ENCODE measurements at regions not wholly inside any gene's neighbourhood (a gene's known extent, or its start where the extent isn't known, plus 50 kb on each side); places are given as distances from the start of the nearest gene placed in this dataset.

DNA sequence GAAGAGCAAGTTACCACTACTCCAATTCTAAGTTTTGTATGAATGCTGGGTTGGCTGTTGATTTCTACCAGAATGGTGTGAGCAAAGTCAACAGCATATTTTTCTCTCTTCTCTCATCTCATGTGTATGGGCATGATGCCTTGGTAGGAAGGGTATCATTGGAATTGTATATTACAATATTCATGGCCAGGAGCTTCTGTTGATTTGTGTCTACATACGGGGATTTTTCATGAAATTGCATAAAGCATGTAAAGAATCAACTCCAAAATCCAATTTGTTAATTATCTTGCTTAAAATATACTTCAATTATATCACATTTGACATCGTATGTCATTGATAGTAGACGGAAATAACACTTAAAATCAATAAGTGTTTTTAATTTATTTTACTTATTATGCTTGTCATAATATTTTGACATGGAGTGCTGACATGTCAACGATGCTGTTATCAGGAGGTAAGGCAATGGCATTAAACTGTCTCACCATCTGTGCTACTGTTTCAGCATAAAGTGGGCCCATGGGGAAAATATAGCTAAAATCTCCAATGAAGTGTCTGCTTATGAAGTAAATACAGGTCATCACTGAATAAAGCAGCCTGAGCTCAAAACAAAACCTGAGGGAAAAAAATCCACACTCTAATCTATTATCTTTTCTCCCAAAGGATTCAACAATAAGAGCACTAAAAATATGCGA lies 142.2 kb upstream of the NBPF11 start:
- TF ChIP-seq TAF1 (IDR thresholded peaks at IDR 0.05; ENCODE audit: borderline replicate concordance, insufficient read depth, low read length) = no peak
- TF ChIP-seq, protein P1, sequence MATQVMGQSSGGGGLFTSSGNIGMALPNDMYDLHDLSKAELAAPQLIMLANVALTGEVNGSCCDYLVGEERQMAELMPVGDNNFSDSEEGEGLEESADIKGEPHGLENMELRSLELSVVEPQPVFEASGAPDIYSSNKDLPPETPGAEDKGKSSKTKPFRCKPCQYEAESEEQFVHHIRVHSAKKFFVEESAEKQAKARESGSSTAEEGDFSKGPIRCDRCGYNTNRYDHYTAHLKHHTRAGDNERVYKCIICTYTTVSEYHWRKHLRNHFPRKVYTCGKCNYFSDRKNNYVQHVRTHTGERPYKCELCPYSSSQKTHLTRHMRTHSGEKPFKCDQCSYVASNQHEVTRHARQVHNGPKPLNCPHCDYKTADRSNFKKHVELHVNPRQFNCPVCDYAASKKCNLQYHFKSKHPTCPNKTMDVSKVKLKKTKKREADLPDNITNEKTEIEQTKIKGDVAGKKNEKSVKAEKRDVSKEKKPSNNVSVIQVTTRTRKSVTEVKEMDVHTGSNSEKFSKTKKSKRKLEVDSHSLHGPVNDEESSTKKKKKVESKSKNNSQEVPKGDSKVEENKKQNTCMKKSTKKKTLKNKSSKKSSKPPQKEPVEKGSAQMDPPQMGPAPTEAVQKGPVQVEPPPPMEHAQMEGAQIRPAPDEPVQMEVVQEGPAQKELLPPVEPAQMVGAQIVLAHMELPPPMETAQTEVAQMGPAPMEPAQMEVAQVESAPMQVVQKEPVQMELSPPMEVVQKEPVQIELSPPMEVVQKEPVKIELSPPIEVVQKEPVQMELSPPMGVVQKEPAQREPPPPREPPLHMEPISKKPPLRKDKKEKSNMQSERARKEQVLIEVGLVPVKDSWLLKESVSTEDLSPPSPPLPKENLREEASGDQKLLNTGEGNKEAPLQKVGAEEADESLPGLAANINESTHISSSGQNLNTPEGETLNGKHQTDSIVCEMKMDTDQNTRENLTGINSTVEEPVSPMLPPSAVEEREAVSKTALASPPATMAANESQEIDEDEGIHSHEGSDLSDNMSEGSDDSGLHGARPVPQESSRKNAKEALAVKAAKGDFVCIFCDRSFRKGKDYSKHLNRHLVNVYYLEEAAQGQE (IDR thresholded peaks at IDR 0.05; ENCODE audit: insufficient read depth in 1 of 2, low read depth in 2 of 2, low read length in 2 of 2) = no peak
- no peak for TF ChIP-seq FOXP2 (optimal IDR thresholded peaks at IDR 0.05; ENCODE audit: borderline replicate concordance, extremely low read depth, extremely low read length, insufficient read depth)
- no peak for TF ChIP-seq POLR2AphosphoS5 (IDR thresholded peaks at IDR 0.05; ENCODE audit: low read depth, low read length)
- no peak for TF ChIP-seq SIN3A (IDR thresholded peaks at IDR 0.05; ENCODE audit: borderline replicate concordance, insufficient read depth, low read length)

DNA sequence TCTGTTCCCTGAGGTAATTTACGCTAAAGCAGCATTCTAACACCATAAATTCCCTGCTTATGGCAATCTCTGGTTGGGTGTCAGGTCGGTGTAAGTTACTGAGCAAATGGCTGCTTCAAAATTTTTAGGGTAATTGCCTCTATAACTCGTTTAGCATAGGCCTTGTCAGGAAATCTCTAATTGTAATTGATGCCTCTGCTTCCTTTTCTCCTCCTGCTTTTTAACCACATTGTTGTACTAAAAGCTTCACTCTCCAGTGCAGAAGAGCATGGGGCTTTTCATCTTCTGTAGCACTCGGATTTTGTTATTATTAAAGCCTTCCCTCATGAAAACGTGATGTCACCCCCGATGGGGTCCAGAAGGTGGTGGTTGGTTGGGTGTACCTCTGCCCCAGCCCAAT lies 141.6 kb upstream of the NBPF11 start:
- no peak for TF ChIP-seq FOXP2 (optimal IDR thresholded peaks at IDR 0.05; ENCODE audit: borderline replicate concordance, extremely low read depth, extremely low read length, insufficient read depth)
- no peak for TF ChIP-seq POLR2AphosphoS5 (IDR thresholded peaks at IDR 0.05; ENCODE audit: low read depth, low read length)
- no peak for TF ChIP-seq SIN3A (IDR thresholded peaks at IDR 0.05; ENCODE audit: borderline replicate concordance, insufficient read depth, low read length)

DNA sequence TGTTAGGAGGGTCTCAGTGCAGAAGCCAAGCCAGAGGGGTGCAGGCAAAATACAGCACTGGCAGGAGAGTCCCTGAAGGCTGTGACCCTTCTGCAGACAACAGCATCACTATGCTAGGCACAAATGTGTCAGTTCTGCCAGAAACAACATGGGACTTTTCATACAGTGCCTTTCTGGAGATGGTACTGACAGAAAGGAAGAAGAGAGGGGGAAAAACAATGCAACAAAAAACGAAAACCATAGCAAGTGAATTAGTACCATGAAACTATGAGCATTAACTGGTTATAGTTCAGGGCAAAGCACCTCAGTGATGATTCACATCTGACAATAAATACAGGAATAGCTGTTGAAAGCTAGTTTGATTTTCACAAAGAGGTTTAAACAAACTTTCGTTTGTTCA lies 140.8 kb upstream of the NBPF11 start:
- no peak for TF ChIP-seq POLR2AphosphoS5 (IDR thresholded peaks at IDR 0.05; ENCODE audit: low read depth, low read length)
- TF ChIP-seq FOXP2 (optimal IDR thresholded peaks at IDR 0.05; ENCODE audit: borderline replicate concordance, extremely low read depth, extremely low read length, insufficient read depth) = no peak
- no peak for TF ChIP-seq TAF1 (IDR thresholded peaks at IDR 0.05; ENCODE audit: borderline replicate concordance, insufficient read depth, low read length)
- TF ChIP-seq SIN3A (IDR thresholded peaks at IDR 0.05; ENCODE audit: borderline replicate concordance, insufficient read depth, low read length) = no peak
- TF ChIP-seq, protein P1 (IDR thresholded peaks at IDR 0.05; ENCODE audit: insufficient read depth in 1 of 2, low read depth in 2 of 2, low read length in 2 of 2) = no peak

DNA sequence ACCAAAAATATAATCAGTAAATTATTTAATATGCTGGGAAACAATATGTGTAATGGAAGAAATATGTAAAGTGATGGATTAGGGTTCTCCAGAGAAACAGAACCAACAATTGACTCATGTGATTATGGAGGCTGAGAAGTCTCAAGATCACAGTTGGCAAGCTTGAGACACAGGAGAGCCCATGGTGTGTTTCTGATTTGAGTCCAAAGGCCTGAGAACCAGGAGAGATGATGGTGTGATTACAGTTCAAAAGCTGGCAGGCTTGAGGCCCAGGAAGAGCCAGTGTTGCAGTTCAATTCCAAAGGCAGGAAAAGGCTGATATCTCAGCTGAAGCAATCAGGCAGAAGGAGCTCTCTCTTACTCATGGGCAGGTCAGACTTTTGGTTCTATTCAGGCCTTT lies 138.8 kb upstream of the NBPF11 start:
- TF ChIP-seq FOXP2 (optimal IDR thresholded peaks at IDR 0.05; ENCODE audit: borderline replicate concordance, extremely low read depth, extremely low read length, insufficient read depth) (no peak), TAF1 (IDR thresholded peaks at IDR 0.05; ENCODE audit: borderline replicate concordance, insufficient read depth, low read length) (no peak)
- TF ChIP-seq, protein P1 (IDR thresholded peaks at IDR 0.05; ENCODE audit: insufficient read depth in 1 of 2, low read depth in 2 of 2, low read length in 2 of 2) = no peak

DNA sequence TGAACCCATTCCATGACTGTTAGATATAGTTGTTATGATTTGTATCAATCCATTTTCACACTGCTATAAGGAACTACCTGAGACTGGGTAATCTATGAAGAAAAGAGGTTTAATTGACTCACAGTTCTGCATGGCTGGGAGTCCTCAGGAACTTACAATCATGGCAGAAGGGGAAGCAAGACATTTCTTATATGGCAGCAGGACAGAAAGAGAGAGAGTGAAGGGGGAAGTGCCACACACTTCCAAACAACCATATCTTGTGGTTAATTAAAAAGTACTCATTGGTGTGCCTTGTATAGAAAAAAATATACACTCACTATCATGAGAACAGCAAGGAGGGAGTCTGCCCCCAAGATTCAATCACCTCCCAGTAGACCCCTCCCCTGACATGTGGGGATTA lies 137.6 kb upstream of the NBPF11 start:
- TF ChIP-seq TAF1 (IDR thresholded peaks at IDR 0.05; ENCODE audit: borderline replicate concordance, insufficient read depth, low read length) (no peak), POLR2AphosphoS5 (IDR thresholded peaks at IDR 0.05; ENCODE audit: low read depth, low read length) (no peak), SIN3A (IDR thresholded peaks at IDR 0.05; ENCODE audit: borderline replicate concordance, insufficient read depth, low read length) (no peak), FOXP2 (optimal IDR thresholded peaks at IDR 0.05; ENCODE audit: borderline replicate concordance, extremely low read depth, extremely low read length, insufficient read depth) (no peak)
- TF ChIP-seq, protein P1 (IDR thresholded peaks at IDR 0.05; ENCODE audit: insufficient read depth in 1 of 2, low read depth in 2 of 2, low read length in 2 of 2) = no peak
